GM21528 (cell line): ENCODE measurements at regions not wholly inside any gene's neighbourhood (a gene's known extent, or its start where the extent isn't known, plus 50 kb on each side); places are given as distances from the start of the nearest gene placed in this dataset.
"Not testable (repeated sequence)": the region's sequence is repeated elsewhere in the genome, so short reads cannot be mapped to it uniquely, and the experiment has no call there.

ENCODE experiments used
- ATAC-seq: cut with Tn5 transposase; IDR thresholded peaks from one replicate; pipeline ENCODE4 v1.9.1; 2021; ENCODE audit warnings: mild to moderate bottlenecking, moderate library complexity; ENCODE audit not compliant: unreplicated experiment, low FRiP score

DNA sequence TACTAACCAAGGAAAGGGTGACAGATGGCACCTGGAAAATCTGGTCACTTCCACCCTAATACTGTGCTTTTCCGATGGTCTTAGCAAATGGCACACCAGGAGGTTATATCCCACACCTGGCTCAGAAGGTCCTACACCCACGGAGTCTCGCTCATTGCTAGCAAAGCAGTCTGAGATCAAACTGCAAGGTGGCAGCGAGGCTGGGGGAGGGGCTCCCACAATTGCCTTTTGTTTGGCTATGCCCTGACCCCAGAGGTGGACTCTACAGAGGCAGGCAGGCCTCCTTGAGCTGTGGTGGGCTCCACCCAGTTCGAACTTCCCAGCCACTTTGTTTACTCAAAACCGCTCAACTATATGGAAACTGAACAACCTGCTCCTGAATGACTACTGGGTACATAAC, 50.3 kb upstream of the UGT2B15 start:
- ATAC-seq: not testable (repeated sequence)

DNA sequence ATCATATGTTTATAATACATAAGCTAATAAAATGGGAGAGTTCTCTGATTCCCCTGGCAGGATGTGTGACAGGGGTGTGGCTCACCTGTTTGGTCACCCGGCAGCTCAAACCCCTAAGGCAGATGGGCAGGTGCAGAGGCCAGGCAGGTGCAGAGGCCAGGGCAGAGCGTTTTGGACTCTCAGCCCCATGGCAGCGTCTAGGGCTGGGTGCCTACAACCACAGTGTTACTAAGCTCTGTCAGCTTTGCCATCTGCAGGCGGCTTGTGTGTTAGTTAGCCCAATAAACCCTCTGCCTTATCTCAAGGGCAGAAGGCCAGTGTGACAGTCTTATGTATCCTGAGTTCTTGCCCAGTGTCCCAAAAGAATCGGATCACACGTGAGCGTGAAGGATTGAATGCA, 54.0 kb upstream of the UGT2B15 start:
- no peak for ATAC-seq

DNA sequence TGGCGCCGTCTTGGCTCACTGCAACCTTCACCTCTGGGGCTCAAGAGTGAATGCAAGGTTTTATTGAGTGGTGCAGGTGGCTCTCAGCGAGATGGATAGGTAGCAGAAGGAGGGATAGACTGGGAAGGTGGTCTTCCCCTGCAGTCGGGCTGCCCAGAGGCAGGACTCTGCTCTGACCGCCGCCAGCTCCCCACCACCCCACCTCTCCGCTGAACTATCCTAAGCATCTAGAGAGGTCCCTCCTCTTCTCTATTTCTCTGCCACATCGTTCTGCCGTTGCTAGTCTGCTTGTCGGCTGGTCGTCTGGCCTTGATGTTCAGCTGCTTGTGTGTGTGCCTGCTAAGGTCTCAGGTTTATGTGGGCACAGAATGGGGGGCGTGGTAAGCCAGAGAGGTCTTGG, 54.5 kb upstream of the UGT2B15 start:
- ATAC-seq: no peak

DNA sequence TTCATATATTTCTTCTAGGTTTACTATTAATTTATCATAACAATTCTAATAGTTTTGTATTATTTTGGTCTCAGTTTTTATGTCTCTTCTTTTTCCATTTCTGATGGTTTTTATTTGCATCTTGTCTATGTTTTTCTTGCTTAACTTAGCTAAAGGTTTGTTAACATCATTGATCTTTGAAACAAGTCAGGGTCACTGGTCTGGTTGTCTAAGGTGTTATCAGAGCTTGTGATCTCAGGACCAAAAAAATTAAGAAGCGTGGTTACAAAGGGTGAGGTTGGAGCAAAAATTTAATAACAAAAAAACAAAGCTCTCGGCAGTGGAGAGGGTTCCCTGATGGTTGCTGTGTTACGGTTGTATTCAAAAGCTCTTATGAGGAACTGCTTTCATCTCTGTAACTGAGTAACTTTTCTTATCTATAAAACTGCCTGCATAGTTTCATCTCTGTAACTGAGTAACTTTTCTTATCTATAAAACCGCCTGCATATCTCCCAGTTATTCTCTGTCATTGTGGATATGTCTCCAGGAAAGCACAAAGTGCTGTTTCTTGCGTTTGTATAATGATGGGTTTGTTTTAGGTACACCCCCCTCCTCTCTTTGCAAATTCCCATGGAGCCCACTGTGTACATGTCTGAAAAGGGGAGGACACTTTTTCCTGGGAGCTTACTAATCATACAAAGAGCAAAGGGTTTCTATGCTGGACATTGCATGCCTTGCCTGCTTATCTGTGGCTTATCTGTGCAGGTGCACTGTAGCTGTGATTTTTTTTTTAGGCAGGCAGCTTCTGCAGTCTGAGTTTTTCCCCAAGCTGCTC, 62.4 kb upstream of the UGT2B15 start:
- peak; percentile 80 for ATAC-seq

DNA sequence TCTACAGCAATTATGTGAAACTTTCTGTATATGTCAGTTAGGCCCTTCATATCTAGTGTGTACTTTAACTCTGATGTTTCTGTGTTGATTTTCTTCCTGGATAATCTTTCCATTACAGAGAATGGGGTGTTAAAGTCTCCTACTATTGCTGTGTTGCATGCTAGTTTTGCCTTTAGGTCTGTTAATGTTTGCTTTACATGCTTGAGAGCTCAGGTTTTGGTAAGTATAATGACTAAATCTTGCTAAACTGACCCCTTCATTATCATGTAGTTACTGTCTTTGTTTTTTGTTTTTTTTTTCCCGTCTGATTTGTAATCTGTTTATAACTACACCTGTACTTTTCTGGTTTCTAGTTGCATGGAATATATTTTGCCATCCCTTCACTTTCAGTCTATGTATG, 63.6 kb upstream of the UGT2B15 start:
- ATAC-seq: peak; percentile 74

DNA sequence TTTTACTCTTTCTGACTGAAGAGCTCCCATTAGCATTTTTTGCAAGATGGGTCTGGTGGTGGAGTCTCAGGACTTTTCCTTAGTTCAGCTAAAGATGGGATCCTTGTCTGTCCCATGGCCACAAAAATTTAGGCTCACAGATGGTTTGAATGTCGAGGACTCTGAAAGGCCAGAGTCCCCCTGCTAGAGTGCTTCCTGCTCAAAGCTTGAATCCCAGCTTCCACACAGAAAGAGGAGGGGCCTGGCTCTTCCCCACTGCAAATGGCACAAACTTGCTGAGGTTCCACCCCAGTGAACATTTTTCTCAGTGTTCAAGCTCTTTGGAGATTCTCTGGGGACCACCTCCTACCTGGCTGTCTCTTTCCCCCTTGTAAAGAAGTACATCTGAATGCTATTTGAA, 64.7 kb upstream of the UGT2B15 start:
- no peak for ATAC-seq

DNA sequence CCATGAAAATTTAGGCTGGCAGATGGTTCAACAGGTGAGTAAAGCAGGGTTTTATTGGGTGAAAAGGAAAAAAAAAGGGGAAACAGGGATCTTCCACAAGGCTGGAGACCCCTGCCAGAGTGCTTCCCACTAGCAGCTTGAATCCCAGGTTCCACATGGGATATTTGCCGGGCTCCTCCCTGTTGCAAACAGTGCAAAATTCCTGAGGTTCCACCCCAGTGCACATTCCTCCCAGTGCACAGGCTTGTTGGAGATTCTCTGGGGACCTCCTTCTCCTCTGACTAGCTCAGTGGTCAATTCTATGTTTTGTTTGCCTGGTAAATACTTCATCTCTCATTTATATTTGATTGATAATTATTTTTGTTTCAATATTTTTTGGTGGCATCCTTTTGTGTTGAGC, 66.4 kb upstream of the UGT2B15 start:
- no peak for ATAC-seq

DNA sequence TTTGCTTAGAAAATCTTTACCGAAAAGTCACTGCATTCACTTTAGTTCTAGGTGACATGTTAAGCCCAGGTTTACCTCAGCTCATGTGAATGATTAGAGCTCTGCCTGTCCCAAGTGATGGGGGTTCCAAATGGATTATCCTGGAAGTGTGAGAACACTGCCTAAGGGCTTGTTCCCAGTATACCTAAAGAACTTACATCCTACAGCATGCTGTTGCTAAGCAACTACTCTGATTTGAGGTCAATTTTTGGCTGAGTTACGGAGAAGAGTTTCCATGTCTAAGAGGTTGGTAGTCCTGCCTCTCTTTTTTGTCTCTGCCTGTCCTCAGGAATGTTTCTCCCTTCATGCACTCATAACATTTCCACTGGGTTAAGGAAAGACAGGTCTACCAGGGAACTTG, 67.6 kb upstream of the UGT2B15 start:
- no peak for ATAC-seq

DNA sequence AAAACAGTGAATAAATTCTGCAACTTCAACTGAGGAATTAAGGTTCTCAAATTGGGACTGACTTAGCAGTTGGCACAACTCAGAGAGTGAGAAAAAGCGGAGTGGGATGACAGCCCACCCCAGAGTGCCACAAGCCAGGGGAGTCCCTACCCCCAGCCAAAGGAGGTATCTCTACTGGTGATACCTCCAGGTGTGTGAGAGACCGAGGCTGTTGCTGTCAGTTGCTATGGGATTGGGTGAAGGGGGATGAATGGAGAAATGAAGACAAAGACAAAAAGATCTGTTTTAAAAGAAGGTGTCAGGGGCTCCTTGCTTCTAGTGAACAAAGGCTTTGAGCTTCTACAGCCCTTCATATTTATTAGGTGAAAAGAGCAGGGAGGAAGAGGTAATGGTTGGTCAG, 71.4 kb upstream of the UGT2B10 start:
- ATAC-seq: no peak

DNA sequence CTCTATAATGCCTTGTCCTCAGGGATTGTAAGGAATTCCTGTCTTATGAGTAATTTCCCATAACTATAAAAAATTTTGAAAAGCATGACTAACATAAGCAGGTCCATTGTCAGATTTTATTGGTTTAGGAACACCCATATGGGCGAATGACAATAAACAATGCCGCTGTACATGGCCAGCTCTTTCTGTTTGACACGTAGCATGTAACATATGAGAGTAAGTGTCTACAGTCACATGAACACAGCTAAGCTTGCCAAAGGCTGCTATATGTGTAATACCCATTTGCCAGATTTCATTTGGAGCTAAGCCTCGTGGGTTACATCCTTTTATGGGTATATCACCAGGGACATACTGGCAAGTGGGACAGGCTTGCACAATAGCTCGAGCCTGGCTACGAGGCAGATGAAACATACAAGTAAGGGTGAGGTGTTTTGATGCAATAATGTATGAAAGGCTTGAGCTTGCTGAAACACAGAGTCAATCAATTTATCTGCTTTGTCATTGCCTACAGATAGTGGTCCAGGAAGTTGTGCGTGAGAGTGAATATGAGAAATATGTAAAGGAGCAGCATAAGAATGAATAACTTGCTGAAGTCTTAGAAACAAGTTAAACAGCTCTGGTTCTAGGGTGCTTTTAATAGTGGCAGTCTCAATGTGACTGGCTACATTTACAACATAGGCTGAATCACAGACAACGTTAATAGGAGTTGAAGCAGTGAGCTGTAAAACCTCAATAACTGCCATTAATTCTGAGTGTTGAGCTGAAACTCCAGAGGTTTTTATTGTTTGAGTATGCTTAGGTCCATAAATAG, 67.4 kb upstream of the UGT2B10 start:
- ATAC-seq: no peak

DNA sequence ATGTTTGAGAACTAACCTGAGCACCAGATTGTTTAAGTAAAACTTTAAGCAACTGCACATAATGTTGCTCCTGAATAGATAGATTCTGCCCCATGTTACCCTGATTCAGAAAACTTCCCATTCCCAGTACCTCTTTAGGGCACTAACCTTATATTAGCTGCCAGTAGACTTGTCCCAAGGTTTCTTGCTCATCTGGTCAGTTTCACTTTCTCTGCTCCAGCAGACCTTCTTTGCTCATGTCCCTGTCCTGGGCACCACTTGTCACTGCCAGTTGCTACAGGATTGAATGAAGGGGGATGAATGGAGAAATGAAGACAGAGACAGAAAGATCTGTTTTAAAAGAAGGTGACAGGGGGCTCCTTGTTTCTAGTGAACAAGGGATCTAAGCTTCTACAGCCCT, 65.2 kb upstream of the UGT2B10 start:
- no peak for ATAC-seq

DNA sequence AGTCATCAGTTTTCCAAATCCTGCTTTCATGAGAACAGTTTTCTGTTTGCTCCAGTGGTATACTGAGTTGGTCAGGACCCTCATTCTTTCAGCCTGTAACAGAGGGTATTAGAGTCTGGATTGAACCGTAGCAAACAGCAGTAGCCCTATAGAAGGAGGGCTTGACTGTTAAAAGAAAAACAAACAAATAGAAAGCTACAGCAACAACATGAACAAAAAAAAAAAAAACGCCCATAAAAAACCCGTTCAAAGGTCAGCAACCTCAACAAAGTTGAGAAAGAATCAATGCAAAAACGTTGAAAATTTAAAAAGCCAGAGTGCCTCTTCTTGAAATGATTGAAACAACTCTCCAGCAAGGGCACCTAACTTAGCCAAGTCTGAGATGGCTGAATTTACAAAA, 64.7 kb upstream of the UGT2B10 start:
- ATAC-seq: no peak

DNA sequence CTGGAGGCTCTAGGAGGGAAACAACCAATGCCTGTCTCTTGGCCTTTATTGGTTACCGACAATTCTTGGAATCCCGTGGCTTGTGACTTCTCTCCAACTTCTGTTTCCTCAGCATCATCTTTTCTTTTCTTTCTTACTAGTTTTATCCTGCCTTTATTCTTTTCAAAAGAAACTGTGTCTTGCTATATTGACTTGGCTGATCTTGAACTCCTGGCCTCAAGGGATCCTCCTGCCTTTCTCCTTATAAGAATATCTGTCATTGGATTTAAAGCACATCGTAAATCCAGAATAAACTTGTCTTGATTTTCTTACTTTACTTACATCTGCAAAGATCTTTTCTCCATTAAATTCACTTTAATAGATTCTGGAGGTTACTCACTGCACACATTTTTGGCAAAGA, 49.9 kb upstream of the UGT2B10 start:
- no peak for ATAC-seq
